Muscle of arm (tissue), 1 donor: ENCODE measurements at regions not wholly inside any gene's neighbourhood (a gene's known extent, or its start where the extent isn't known, plus 50 kb on each side); places are given as distances from the start of the nearest gene placed in this dataset.
"Not testable (repeated sequence)": the region's sequence is repeated elsewhere in the genome, so short reads cannot be mapped to it uniquely, and the experiment has no call there.

Source experiments
- DNase-seq: peaks from one replicate; pipeline ENCODE4 v3.0.0-alpha.2; 2013

DNA sequence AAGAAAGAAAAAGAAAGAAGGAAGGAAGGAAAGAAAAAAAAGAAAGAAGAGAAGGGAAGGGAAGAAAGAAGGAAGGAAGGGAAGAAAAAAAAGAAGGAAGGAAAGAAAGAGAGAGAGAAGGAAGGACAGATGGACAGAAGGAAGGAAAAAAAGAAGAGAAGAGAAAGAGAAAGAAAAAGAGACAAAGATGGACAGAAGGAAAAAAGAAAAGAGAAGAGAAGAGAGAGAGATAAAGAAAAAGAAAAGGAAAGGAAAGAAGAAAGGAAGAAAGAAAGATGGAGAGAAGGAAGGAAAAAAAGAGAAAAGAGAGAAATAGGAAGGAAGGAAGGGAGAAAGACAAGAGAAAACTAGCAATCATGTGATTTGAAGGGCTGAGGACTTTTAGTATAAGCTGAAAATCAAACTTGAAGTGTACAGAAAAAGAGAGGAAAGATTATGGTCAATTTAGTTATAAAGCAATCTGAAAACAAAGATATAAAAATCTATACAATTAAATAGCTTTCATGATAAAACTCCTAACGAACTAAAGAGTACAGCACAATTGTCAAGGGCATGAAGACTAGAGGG is 115.3 kb downstream of the LTN1 start:
- DNase-seq, result no peak

DNA sequence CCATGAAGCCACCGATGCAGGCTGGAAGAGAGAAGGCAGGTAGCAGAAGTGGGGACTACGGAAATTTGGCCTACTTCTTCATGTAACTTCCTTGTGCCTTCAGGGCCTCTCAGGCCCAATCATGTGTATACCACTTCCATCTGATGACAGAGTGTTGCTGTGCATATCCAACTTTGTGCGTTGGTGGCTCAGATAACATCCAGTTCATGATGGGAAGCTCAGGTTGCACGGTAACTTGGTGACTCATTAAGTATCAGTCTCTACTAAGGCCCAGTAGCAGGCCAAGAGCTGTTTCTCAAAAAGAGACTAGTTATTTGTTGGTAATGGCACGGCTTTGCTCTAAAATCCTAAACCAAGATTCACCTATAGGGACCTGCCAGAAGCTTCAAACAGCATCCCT is 117.6 kb downstream of the LTN1 start:
- DNase-seq, result no peak

DNA sequence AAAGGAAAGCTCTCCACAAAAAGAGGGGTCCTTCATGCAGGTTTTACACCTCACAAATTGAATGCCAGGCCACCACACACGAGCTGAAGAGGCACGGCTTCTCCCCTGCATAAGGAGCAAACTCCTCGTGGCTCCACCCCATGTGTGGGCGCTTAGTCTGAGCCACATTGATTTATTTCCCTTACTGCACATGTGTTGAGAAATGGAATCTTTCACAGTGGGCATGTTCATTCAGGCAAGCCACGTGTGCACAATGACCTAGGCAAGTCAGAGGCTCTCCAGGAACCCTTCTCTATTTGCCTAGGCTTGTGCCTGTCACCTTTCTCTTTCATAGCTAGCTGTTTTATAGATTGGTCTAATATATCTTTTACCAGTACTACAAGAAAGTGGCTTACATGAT is 120.5 kb downstream of the LTN1 start:
- DNase-seq, result no peak

DNA sequence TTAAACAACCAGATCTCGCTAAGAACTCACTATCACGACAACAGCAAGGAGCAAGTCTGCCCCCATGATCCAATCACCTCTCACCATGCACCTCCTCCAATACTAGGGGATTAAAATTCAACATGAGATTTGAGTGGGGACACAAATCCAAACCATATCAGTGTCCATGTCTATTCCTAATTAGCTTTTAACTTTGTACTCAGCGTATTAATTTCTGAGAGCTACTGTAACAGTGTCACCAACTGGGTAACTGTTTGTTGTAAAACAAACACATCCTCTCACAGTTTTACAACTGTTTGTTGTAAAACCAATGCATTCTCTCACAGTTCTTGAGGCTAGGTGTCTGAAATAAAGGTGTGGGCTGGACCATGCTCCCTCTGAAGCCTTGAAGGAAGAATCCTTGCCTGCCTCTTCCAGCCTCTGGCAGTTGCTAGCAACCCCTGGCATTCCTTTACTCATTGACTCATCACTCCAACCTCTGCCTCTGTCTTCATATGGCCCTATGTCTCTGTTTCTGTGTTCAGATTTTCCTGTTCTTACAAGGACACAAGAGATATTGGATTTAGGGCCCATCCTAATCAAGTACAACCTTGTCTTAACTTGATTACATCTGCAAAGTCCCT is 121.2 kb downstream of the LTN1 start:
- no peak for DNase-seq

DNA sequence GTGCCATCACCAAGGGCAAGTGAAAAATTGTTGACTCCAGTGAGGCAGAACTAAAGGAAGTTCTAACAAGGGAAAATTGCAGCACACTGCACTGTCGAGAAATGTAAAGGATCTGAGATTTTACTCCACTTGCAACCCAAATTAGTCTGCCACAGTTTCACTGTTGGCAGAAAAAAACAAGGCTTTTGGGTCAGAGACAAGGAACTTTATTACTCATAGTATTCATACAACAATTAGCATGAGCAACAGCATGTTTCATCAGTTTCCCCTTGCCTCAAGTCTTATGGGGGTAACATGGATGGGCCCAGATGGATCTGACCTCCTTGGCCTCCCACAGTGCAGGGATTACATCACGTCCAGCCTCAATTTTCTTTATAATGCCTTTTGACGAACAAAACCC is 125.3 kb downstream of the LTN1 start:
- no peak for DNase-seq

DNA sequence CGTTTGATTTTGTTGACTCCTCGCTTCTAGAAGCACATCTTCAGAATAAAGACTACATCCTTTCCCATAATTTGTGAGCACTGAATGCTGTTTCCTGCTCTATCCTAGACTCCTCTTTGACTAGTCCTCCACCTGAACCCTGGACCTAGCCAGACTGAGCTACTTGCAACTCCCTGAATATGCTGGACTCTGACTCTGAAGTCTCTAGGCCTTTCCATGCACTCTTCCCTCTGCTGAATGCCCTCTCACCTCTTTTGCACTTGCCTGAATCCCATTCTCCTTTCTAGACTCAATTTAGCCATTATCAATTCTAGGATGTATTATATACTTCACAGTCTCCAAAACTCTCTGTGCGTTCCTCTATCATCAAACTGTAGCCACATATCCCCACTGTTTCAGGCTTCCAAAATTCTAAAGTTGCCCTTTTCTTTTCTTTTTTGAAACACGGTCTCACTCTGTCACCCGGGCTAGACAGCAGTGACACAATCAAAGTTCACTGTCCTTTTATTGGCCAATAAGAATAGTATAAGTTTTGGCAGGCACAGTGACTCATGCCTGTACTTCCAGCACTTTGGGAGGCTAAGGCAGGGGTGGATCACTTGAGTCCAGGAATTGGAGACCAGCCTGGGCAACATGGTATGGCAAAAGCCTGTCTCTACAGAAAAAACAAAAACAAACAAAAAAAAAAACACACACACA is 127.0 kb downstream of the LTN1 start:
- no peak for DNase-seq

DNA sequence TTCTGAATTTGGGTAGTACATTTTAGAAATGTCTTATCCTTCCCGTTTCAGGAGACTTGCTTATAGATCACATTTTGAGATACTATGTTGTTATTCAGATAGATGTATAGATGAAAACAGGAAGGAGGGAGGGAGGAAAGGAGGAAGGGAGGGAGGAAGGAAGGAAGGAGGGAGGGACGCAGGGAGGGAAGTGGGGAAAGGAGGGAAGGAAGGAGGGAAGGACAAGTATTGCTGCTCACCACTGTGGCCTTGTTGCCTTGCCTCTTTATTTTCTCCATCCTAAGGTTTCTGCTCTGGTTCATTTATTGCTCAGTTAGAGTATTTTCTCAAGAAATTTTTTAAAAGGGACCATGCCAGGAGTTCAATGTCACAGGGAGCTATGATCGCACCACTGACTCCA is 134.3 kb downstream of the LTN1 start:
- no peak for DNase-seq

DNA sequence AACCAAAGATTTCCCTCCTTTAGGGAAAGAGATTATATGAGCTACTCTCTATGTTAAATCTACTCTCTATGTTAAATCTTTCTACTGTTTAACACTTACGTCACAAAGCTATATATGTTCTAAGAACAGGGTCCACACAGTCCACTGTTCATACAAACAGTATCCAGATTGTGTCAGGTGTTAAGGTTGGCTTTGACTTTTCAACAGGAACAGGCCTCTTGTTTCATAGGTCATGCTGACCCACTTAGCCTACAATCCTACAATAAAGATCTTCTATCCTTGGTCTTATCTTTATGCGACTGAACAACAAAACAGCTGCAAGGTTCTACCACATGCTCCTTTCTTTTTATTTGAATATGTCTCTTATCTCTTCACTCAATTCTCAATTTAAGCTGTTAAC is 134.9 kb downstream of the LTN1 start:
- no peak for DNase-seq

DNA sequence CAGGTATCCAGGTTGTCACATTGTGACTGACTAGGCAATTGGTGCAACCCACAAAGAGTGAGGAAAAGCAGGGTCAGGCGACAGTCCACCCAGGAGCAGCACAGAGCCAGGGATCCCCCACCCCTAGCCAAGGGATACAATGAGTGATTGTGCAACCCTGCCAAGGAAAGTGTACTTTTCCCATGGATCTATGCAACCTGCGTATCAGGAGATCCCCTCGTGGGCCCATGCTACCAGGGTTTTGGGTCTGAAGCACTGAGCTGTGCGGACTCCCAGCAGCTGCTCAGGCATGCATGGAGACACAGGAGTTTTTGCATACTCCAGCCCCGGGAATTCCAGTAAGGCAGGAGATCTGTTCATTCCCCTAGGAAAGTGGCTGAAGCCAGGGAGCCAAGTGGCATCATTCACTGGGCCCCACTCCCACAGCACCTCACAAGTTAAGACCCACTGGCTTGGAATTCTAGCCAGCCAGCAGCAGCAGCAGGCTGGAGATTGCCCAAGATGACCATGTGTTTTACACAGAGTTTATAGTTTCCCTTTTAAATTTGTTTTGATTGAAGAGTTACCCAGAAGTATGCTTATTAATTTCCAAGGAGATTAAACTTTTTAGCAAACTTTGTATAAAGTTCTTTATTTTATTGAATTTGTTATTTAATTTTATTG is 136.0 kb downstream of the LTN1 start:
- peak; percentile 2 for DNase-seq

DNA sequence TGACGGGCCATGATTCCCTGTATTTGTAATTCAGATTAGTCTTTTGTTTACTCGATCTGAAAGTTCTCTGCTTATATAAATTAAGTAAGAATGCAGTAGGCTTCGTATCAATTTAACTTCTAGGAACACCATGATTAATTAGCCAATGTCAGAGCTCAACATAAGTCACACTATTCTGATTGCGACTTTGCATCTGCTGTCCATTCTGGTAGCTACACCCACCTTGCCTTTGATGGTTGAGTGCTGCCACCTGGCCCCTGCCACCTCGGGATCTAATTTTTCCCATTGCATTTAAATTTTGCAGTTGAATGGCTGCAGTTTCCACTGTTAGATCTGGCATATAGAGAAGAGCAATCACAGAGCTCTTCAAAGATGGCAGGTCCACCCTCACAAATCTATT is 140.0 kb downstream of the LTN1 start:
- DNase-seq, result no peak

DNA sequence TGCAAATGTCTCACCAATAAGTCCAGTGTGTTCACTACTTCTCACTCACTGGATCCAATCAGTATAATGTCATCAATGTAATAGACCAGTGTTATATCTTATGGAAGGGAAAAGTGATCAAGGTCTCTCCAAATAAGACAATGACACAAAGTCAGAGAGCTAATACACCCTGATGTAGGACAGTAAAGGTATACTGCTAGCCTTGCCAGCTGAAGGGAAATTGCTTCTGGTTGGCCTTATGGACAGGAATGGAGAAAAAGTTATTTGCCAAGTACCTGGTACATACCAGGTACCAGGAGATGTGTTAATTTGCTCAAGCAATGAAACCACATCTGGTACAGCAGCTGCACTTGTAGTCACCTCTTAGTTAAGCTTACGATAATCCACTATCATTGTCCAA is 141.0 kb downstream of the LTN1 start:
- DNase-seq, result no peak

DNA sequence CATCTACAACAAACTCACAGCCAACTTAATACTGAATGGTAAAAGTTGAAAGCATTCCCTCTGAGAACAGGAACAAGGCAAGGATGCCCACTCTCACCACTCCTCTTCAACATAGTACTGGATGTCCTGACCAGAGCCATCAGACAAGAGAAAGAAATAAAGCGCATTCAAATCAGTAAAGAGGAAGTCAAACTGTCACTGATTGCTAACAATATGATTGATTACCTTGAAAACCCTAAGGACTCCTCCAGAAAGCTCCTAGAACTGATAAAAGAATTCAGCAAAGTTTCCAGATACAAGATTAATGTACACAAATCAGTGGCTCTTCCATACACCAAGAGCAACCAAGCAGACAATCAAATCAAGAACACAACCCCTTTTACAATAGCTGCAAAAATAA is 153.4 kb downstream of the LTN1 start:
- not testable (repeated sequence) for DNase-seq

DNA sequence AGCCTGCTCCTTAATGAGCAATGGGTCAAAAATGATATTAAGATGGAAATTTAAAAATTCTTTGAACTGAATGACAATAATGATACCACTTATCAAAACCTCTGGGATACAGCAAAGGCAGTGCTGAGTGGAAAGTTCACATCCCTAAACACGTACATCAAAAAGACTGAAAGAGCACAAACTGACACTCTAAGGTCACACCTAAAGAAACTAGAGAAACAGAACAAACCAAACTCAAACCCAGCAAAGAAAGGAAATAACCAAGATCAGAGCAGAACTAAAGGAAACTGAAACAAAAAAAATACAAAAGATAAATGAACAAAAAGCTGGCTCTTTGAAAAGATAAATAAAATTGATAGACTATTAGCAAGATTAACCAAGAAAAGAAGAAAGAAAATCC is 155.3 kb downstream of the LTN1 start:
- DNase-seq, result not testable (repeated sequence)

DNA sequence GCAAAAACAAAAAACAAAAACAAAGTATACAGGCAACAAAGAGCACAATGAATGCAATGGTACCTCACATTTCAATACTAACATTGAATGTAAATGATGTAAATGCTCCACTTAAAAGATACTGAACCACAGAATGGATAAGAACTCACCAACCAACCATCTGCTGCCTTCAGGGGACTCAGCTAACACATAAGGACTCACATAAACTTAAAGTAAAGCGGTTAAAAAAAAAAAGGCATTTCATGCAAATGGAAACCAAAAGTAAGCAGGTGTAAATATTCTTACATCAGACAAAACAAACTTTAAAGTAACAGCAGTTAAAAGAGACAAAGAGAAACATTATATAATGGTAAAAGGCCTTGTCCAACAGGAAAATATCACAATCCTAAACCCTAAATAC is 156.1 kb downstream of the LTN1 start:
- not testable (repeated sequence) for DNase-seq

DNA sequence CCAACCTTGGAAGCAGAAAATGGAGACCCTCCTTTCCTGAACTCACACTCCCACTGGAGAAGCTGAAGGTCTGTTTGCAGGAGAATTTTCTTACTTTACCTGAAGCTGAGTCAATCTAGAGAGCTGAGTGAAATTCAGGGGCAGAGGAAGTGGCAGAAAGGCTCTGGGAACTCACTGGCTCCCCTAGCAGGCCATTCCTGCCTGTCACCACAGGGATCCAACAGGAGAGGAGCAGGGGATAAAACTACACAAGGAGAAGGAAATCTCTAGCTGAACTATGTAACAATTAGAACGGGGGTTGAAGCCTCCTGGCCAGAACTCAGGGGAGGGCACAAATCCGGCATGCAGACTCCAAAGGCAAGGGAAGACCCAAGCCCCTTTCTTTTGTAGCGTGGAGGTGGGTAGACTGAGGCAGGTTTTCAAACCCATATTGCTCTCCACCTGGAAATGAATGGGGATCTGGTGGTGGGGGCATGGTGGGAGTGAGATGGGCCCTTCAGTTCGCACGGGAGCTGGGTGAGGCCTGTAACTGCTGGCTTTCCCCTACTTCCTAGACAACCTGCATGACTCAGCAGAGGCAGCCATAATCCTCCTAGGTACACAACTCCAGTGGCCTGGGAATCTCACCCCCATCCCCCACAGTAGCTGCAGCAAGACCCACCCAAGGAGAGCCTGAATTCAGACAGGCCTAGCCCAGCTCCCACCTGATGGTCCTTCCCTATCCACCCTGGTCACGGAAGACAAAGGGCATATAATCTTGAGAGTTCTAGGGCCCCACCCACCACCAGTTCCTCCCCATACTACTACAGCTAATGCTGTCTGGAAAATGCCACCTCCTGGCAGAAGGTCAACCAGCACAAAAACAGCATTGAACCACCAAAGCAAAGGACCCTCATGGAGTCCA is 158.1 kb downstream of the LTN1 start:
- DNase-seq, result no peak

DNA sequence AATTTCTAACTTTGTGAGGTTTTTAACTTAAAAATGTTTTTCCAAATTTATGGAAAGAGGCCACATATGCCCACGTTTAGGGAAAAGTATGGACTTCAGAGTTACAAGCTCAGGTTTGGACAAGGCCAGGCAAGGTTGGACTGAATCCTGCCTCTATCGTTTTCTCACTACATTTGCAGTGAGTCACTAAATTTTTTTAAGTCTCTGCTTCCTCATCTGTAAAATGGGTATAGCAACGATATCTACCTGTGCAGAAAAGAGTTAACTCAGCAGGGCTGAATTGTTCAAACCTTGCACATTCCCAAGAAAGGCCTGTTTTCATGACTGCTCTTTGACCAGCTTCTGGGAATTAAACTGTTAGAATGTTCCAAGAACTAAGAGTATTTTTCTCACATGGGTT is 159.1 kb downstream of the LTN1 start:
- no peak for DNase-seq

DNA sequence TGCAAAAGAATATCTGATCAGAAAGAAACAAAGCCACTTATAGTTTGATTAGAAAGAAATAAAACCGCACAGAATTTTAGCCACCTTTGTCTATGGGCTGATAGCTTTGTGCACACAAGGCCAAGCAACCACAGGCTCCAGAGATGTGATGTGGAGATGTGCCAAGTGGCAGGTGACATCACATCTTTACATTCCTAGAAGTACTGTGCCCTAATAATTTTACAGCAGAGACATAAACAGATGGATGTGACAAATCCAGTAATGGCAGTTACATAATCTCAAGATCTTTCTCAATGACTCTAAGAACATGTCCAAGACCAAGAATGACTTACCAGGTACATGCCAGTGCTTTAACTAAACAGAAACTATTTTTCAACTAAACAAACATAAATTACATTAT is 159.5 kb downstream of the LTN1 start:
- DNase-seq, result no peak

DNA sequence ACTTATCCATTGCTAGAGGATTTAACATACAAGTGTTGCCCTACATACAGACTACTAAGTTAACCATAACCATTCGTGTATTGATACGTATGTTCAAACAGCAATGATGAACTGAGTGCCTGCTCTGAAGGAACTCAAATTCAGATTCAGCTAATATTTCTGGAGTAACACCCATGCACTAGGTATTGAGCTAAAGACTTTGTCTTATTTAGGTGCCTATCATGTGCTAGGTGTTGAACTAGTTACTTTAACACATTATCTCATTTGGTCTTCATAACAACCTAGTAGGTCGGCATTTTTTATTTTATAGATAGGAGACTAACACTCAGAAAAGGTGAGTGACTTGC is 160.0 kb downstream of the LTN1 start:
- DNase-seq, result no peak

DNA sequence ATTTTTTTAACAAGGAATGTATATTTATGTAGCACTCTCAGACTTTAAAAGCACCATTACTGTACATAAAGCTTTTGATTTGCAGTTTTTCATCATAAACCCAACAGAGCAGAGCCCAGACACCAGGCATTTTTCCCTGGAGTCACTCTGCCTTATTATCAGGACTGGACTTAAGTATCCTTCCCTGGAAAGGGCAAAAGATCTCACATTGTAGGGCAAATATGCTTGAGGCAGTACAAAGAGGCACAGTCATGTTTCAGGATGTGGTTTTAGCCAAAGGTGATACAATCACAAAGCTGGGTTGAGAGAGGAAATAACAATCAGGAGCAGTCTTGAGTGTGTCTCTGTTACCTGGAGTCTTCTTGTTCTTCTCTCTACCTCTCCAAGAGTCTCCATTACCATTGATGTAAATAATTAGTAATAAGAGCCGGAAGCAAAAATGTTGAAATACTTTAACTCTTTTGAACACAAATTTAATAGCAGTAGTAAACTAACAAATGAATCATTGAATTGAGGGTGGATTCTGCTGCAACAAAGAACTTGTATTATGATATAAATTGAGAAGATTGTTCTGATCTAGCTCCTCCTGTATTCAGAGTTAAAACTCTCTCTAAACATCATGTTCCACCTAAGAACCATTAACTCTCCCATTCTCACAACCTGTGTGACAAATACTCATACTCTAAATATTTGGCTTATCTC is 160.5 kb downstream of the LTN1 start:
- DNase-seq, result no peak

DNA sequence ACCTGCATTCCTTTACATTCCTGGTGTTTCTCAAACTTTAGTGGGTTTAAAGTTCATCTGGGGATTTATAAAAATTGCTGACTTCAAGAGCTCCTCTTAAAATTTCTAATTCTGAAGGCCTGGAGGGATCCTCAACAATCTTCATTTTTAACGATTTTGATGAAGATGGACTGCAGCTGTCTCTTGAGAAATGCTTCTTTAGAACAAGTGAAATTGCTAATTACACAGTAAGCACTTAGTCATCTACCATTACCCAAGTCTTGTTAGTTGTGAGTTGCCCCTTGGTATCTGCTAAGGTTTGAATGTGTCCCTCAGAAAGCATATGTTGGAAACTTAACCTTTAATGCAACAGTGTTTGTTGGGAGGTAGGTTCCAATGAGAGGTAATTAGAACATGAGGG is 163.7 kb downstream of the LTN1 start:
- no peak for DNase-seq

DNA sequence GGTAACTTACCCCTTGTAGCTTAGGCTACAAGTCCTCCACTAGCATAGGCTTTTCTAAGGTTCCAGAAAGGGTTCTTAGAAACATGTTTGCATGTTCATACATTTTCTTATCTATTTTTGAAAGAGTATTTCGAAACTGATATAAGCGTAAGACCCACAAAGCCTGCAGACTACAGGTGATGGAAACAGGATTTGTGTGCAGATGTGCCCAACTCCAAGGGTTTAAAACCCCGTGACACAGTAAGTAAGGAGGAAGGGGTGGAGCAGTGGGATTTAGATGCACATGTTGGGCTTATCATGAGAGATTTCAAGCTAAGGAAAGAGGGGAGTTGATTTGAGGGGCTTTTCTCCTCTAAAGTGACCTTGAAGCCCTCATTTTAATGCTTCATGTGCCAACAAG is 164.7 kb downstream of the LTN1 start:
- DNase-seq, result no peak

DNA sequence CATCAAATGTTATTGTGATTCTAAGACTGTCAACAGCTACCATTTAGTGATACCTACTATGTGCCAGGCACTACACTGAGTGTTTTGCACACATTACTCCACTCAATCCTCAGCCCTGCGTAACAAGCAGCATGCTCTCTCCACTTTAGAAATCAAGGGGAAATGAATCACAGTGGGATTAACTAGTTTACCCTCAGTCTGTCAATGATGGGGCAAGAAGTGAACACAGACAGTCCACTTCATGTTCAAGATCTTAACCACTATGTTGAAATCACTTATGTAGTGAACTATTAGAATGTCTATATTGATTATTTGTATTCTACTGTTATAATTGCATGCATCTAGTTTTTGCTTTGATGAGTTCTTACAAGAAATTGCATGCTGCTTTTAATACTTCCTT is 165.3 kb downstream of the LTN1 start:
- no peak for DNase-seq
